SU-DHL-6 (cell line): ENCODE measurements at regions not wholly inside any gene's neighbourhood (a gene's known extent, or its start where the extent isn't known, plus 50 kb on each side); places are given as distances from the start of the nearest gene placed in this dataset.

Experiments
- EZH2phosphoT487 ChIP-seq: fragments of 200-600 bp; sonication (generic), shearing (Covaris generic); conservative IDR thresholded peaks from 2 replicates; pipeline ENCODE4 v1.6.1; 2018; ENCODE audit warnings: mild to moderate bottlenecking, antibody characterized with exemption, low read length, moderate library complexity, mixed read lengths
- TF ChIP-seq, protein P1 (sequence below): fragments of 200-600 bp; sonication (generic); IDR thresholded peaks from one replicate; pipeline ENCODE4 v1.5.1; 2017; ENCODE audit warnings: antibody characterized with exemption, mild to moderate bottlenecking, low read length, moderate library complexity; ENCODE audit not compliant: insufficient read depth, poor library complexity, severe bottlenecking

DNA sequence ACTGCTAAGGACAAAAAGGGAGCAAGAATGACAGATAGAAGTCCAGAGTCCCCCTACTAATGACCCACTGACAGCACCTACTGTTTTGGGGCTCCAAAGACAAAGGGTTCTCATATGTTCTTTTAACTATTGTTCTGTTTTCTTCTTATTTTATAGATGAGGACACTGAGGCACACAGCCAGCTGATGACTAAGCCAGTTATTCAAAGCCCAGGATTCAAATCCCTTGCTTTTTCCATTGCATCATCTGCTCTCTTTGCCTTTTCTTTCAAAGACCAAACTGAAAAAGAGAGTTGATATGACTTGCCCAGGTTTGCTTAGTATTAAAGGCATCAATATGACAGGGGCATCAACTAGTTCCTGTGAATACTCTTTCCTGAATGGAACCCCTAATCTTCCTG, 299.8 kb downstream of the LRATD1 start:
- TF ChIP-seq, protein P1, sequence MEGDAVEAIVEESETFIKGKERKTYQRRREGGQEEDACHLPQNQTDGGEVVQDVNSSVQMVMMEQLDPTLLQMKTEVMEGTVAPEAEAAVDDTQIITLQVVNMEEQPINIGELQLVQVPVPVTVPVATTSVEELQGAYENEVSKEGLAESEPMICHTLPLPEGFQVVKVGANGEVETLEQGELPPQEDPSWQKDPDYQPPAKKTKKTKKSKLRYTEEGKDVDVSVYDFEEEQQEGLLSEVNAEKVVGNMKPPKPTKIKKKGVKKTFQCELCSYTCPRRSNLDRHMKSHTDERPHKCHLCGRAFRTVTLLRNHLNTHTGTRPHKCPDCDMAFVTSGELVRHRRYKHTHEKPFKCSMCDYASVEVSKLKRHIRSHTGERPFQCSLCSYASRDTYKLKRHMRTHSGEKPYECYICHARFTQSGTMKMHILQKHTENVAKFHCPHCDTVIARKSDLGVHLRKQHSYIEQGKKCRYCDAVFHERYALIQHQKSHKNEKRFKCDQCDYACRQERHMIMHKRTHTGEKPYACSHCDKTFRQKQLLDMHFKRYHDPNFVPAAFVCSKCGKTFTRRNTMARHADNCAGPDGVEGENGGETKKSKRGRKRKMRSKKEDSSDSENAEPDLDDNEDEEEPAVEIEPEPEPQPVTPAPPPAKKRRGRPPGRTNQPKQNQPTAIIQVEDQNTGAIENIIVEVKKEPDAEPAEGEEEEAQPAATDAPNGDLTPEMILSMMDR = no peak
- no peak for TF ChIP-seq EZH2phosphoT487
